HG02870 (cell line): ENCODE measurements at regions not wholly inside any gene's neighbourhood (a gene's known extent, or its start where the extent isn't known, plus 50 kb on each side); places are given as distances from the start of the nearest gene placed in this dataset.

Experiments
- ATAC-seq: cut with Tn5 transposase; IDR thresholded peaks from one replicate; pipeline ENCODE4 v1.9.1; 2021; ENCODE audit warnings: mild to moderate bottlenecking, moderate library complexity; ENCODE audit not compliant: unreplicated experiment

- no peak for ATAC-seq
These were observed 144.0 kb downstream of the CDC5L start for GRCh38 chr6:44531442-44532015.

- ATAC-seq, result no peak
These were observed 145.9 kb downstream of the CDC5L start for GRCh38 chr6:44533421-44533820.

GRCh38 chr6:44534291-44534690 is 146.8 kb downstream of the CDC5L start:
- no peak for ATAC-seq

- ATAC-seq, result no peak
These were observed 147.9 kb downstream of the CDC5L start for GRCh38 chr6:44535446-44535845.

- ATAC-seq, result no peak
These were observed 148.5 kb downstream of the CDC5L start for GRCh38 chr6:44535967-44536366.

- ATAC-seq, result no peak
These were observed 150.0 kb downstream of the CDC5L start for GRCh38 chr6:44537306-44538049.

GRCh38 chr6:44538131-44538806 is 150.8 kb downstream of the CDC5L start:
- no peak for ATAC-seq

GRCh38 chr6:44538807-44539201 is 151.3 kb downstream of the CDC5L start:
- no peak for ATAC-seq

- no peak for ATAC-seq
These were observed 152.3 kb downstream of the CDC5L start for GRCh38 chr6:44539701-44540355.

GRCh38 chr6:44540881-44541280 is 153.4 kb downstream of the CDC5L start:
- ATAC-seq, result no peak

- no peak for ATAC-seq
These were observed 155.1 kb downstream of the CDC5L start for GRCh38 chr6:44542401-44543116.

- no peak for ATAC-seq
These were observed 156.2 kb downstream of the CDC5L start for GRCh38 chr6:44543664-44544063.

- ATAC-seq, result no peak
These were observed 157.7 kb downstream of the CDC5L start for GRCh38 chr6:44545224-44545623.

GRCh38 chr6:44548319-44548718 is 160.8 kb downstream of the CDC5L start:
- no peak for ATAC-seq

- ATAC-seq, result no peak
These were observed 162.0 kb downstream of the CDC5L start for GRCh38 chr6:44549516-44549915.

GRCh38 chr6:44554194-44554593 is 166.7 kb downstream of the CDC5L start:
- no peak for ATAC-seq

- ATAC-seq, result no peak
These were observed 167.4 kb downstream of the CDC5L start for GRCh38 chr6:44554861-44555260.

- no peak for ATAC-seq
These were observed 168.5 kb downstream of the CDC5L start for GRCh38 chr6:44556046-44556445.

GRCh38 chr6:44558024-44558831 is 170.7 kb downstream of the CDC5L start:
- ATAC-seq, result no peak

GRCh38 chr6:44558832-44559251 is 171.3 kb downstream of the CDC5L start:
- no peak for ATAC-seq
